ENCODE measurements at regions not wholly inside any gene's neighbourhood (a gene's known extent, or its start where the extent isn't known, plus 50 kb on each side); places are given as distances from the start of the nearest gene placed in this dataset.

GRCh38 chr3:38989917-38990510 lies 61.7 kb downstream of the SCN11A start:
- Histone ChIP-seq H2AFZ (ENCODE audit: low read length) (no peak overlapping the region), H4K20me1 (ENCODE audit: insufficient read depth, low read length, poor library complexity, severe bottlenecking) (no peaks in the 10 kb centered on the region), H3K27me3 (ENCODE audit: insufficient read depth, low read length, poor library complexity, severe bottlenecking) (no peaks in the 10 kb centered on the region), H3F3A (ENCODE audit: low read depth) (no peaks in the 10 kb centered on the region), H3K4me1 (ENCODE audit: insufficient read depth, low read length, poor library complexity, severe bottlenecking) (no peaks in the 10 kb centered on the region), H3K9ac (ENCODE audit: low read depth, low read length, poor library complexity, severe bottlenecking) (no peak overlapping the region), H3K79me2 (ENCODE audit: insufficient read depth, low read length) (no peaks in the 10 kb centered on the region), H3K4me3 (ENCODE audit: low read length, poor library complexity, severe bottlenecking) (no peak overlapping the region), H3K4me2 (ENCODE audit: low read depth, low read length, poor library complexity, severe bottlenecking) (no peak overlapping the region), H3K36me3 (ENCODE audit: insufficient read depth, low read length) (no peaks in the 10 kb centered on the region), H3K9me3 (ENCODE audit: insufficient read depth, low read depth, low read length) (no peaks in the 10 kb centered on the region), H3K9me2 (replicated peaks; ENCODE audit: low read depth, low read length) (no peaks in the 10 kb centered on the region)
- TF ChIP-seq, protein P1, sequence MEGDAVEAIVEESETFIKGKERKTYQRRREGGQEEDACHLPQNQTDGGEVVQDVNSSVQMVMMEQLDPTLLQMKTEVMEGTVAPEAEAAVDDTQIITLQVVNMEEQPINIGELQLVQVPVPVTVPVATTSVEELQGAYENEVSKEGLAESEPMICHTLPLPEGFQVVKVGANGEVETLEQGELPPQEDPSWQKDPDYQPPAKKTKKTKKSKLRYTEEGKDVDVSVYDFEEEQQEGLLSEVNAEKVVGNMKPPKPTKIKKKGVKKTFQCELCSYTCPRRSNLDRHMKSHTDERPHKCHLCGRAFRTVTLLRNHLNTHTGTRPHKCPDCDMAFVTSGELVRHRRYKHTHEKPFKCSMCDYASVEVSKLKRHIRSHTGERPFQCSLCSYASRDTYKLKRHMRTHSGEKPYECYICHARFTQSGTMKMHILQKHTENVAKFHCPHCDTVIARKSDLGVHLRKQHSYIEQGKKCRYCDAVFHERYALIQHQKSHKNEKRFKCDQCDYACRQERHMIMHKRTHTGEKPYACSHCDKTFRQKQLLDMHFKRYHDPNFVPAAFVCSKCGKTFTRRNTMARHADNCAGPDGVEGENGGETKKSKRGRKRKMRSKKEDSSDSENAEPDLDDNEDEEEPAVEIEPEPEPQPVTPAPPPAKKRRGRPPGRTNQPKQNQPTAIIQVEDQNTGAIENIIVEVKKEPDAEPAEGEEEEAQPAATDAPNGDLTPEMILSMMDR (conservative IDR thresholded peaks at IDR 0.05; ENCODE audit: low read length) = no peak
- no peak for TF ChIP-seq EZH2phosphoT487 (IDR thresholded peaks at IDR 0.05; ENCODE audit: borderline replicate concordance)

- Histone ChIP-seq H3F3A (ENCODE audit: low read depth) (no peaks in the 10 kb centered on the region), H3K36me3 (ENCODE audit: insufficient read depth, low read length) (no peaks in the 10 kb centered on the region), H4K20me1 (ENCODE audit: insufficient read depth, low read length, poor library complexity, severe bottlenecking) (no peaks in the 10 kb centered on the region), H3K79me2 (ENCODE audit: insufficient read depth, low read length) (no peaks in the 10 kb centered on the region), H3K27me3 (ENCODE audit: insufficient read depth, low read length, poor library complexity, severe bottlenecking) (no peaks in the 10 kb centered on the region), H3K4me2 (ENCODE audit: low read depth, low read length, poor library complexity, severe bottlenecking) (no peak overlapping the region), H3K9me3 (ENCODE audit: insufficient read depth, low read depth, low read length) (no peaks in the 10 kb centered on the region), H3K4me1 (ENCODE audit: insufficient read depth, low read length, poor library complexity, severe bottlenecking) (no peaks in the 10 kb centered on the region), H3K4me3 (ENCODE audit: low read length, poor library complexity, severe bottlenecking) (no peak overlapping the region), H2AFZ (ENCODE audit: low read length) (no peak overlapping the region), H3K9ac (ENCODE audit: low read depth, low read length, poor library complexity, severe bottlenecking) (no peak overlapping the region), H3K9me2 (replicated peaks; ENCODE audit: low read depth, low read length) (no peaks in the 10 kb centered on the region)
- TF ChIP-seq, protein P1 (conservative IDR thresholded peaks at IDR 0.05; ENCODE audit: low read length) = no peak
- TF ChIP-seq EZH2phosphoT487 (IDR thresholded peaks at IDR 0.05; ENCODE audit: borderline replicate concordance) = no peak
Observed at GRCh38 chr3:38988955-38989354, 62.8 kb downstream of the SCN11A start.

- Histone ChIP-seq H3K36me3 (ENCODE audit: insufficient read depth, low read length) (no peaks in the 10 kb centered on the region), H3K79me2 (ENCODE audit: insufficient read depth, low read length) (no peaks in the 10 kb centered on the region), H3K9ac (ENCODE audit: low read depth, low read length, poor library complexity, severe bottlenecking) (no peak overlapping the region), H4K20me1 (ENCODE audit: insufficient read depth, low read length, poor library complexity, severe bottlenecking) (no peaks in the 10 kb centered on the region), H3K27me3 (ENCODE audit: insufficient read depth, low read length, poor library complexity, severe bottlenecking) (no peaks in the 10 kb centered on the region), H3F3A (ENCODE audit: low read depth) (no peaks in the 10 kb centered on the region), H3K4me3 (ENCODE audit: low read length, poor library complexity, severe bottlenecking) (no peak overlapping the region), H3K4me1 (ENCODE audit: insufficient read depth, low read length, poor library complexity, severe bottlenecking) (no peaks in the 10 kb centered on the region), H3K9me2 (replicated peaks; ENCODE audit: low read depth, low read length) (no peaks in the 10 kb centered on the region), H2AFZ (ENCODE audit: low read length) (no peak overlapping the region), H3K4me2 (ENCODE audit: low read depth, low read length, poor library complexity, severe bottlenecking) (no peak overlapping the region), H3K9me3 (ENCODE audit: insufficient read depth, low read depth, low read length) (no peaks in the 10 kb centered on the region)
- no peak for TF ChIP-seq EZH2phosphoT487 (IDR thresholded peaks at IDR 0.05; ENCODE audit: borderline replicate concordance)
- TF ChIP-seq, protein P1 (conservative IDR thresholded peaks at IDR 0.05; ENCODE audit: low read length) = no peak
Observed at GRCh38 chr3:38987456-38987855, 64.3 kb downstream of the SCN11A start.

Measured in Loucy (cell line).